H9 (cell line): ENCODE measurements at regions not wholly inside any gene's neighbourhood (a gene's known extent, or its start where the extent isn't known, plus 50 kb on each side); places are given as distances from the start of the nearest gene placed in this dataset.

ENCODE experiments used
- DNase-seq: peaks from one replicate; pipeline ENCODE4 v3.0.0-alpha.2; 2017
- H2AFZ ChIP-seq: one replicate; pipeline ENCODE4 v1.6.1; 2013; ENCODE audit warnings: mild to moderate bottlenecking, low read length, control low read depth, moderate library complexity
- H2AK5ac ChIP-seq: 2 replicates; pipeline ENCODE4 v1.6.1; 2013; ENCODE audit warnings: low read length, control low read depth, mixed read lengths; ENCODE audit not compliant: insufficient read length
- H2BK120ac ChIP-seq: one replicate; pipeline ENCODE4 v1.6.1; 2013; ENCODE audit warnings: low read depth, mild to moderate bottlenecking, low read length, control low read depth, inconsistent platforms; ENCODE audit not compliant: poor library complexity, severe bottlenecking
- H2BK12ac ChIP-seq: 2 replicates; pipeline ENCODE4 v1.6.1; 2013; ENCODE audit warnings: low read length, control low read depth, mixed read lengths, low read depth; ENCODE audit not compliant: insufficient read length
- H2BK15ac ChIP-seq: 2 replicates; pipeline ENCODE4 v1.6.1; 2013; ENCODE audit warnings: low read depth, low read length, control low read depth
- H2BK20ac ChIP-seq: one replicate; pipeline ENCODE4 v1.6.1; 2013; ENCODE audit warnings: low read depth, mild to moderate bottlenecking, low read length, control low read depth, inconsistent platforms; ENCODE audit not compliant: poor library complexity, severe bottlenecking
- H2BK5ac ChIP-seq: 2 replicates; pipeline ENCODE4 v1.6.1; 2013; ENCODE audit warnings: low read length, control low read depth, mixed read lengths; ENCODE audit not compliant: insufficient read length
- H3K14ac ChIP-seq: 2 replicates; pipeline ENCODE4 v1.6.1; 2013; ENCODE audit warnings: low read length, control low read depth; ENCODE audit not compliant: insufficient read depth
- H3K18ac ChIP-seq: 2 replicates; pipeline ENCODE4 v1.6.1; 2013; ENCODE audit warnings: low read depth, mild to moderate bottlenecking, mixed read lengths, low read length, control low read depth; ENCODE audit not compliant: insufficient read length
- H3K23ac ChIP-seq: 2 replicates; pipeline ENCODE4 v1.6.1; 2013; ENCODE audit warnings: low read length, control low read depth, mixed read lengths, low read depth; ENCODE audit not compliant: insufficient read length
- H3K23me2 ChIP-seq: 2 replicates; pipeline ENCODE4 v1.6.1; 2013; ENCODE audit warnings: low read depth, mild to moderate bottlenecking, mixed read lengths, low read length, control low read depth; ENCODE audit not compliant: insufficient read length, poor library complexity, severe bottlenecking
- H3K27ac ChIP-seq: 2 replicates; pipeline ENCODE4 v1.5.1; 2013; ENCODE audit warnings: low read length, control low read depth, mixed read lengths, low read depth; ENCODE audit not compliant: insufficient read length
- H3K27me3 ChIP-seq: 2 replicates; pipeline ENCODE4 v1.6.1; 2013; ENCODE audit warnings: low read length, control low read depth, inconsistent platforms; ENCODE audit not compliant: insufficient read depth
- H3K4ac ChIP-seq: 2 replicates; pipeline ENCODE4 v1.6.1; 2013; ENCODE audit warnings: low read depth, mild to moderate bottlenecking, control low read depth, inconsistent platforms, low read length, moderate library complexity
- H3K4me1 ChIP-seq: 2 replicates; pipeline ENCODE4 v1.6.1; 2013; ENCODE audit warnings: low read length, control low read depth, inconsistent platforms; ENCODE audit not compliant: insufficient read depth
- H3K4me2 ChIP-seq: 2 replicates; pipeline ENCODE4 v1.6.1; 2013; ENCODE audit warnings: low read length, control low read depth, mixed read lengths; ENCODE audit not compliant: insufficient read length, insufficient read depth
- H3K56ac ChIP-seq: 2 replicates; pipeline ENCODE4 v1.6.1; 2013; ENCODE audit warnings: low read depth, mild to moderate bottlenecking, mixed read lengths, low read length, control low read depth; ENCODE audit not compliant: insufficient read length
- H3K79me1 ChIP-seq: 2 replicates; pipeline ENCODE4 v1.6.1; 2013; ENCODE audit warnings: low read depth, mild to moderate bottlenecking, moderate library complexity, low read length, control low read depth, inconsistent platforms; ENCODE audit not compliant: insufficient read depth, poor library complexity, severe bottlenecking
- H3K79me2 ChIP-seq: 2 replicates; pipeline ENCODE4 v1.6.1; 2013; ENCODE audit warnings: low read length, control low read depth, inconsistent platforms; ENCODE audit not compliant: insufficient read depth
- H3K9ac ChIP-seq: 2 replicates; pipeline ENCODE4 v1.6.1; 2013; ENCODE audit warnings: low read length, control low read depth, mixed read lengths; ENCODE audit not compliant: insufficient read length; ENCODE audit errors: extremely low read depth
- H3K9me3 ChIP-seq: one replicate; pipeline ENCODE4 v1.6.1; 2013; ENCODE audit warnings: low read depth, low read length, inconsistent platforms; ENCODE audit not compliant: control insufficient read depth
- H3T11ph ChIP-seq: one replicate; pipeline ENCODE4 v1.6.1; 2013; ENCODE audit warnings: mild to moderate bottlenecking, low read length, control low read depth, inconsistent platforms
- H4K20me1 ChIP-seq: one replicate; pipeline ENCODE4 v1.6.1; 2013; ENCODE audit not compliant: control insufficient read depth, insufficient read length, insufficient read depth
- H4K5ac ChIP-seq: 2 replicates; pipeline ENCODE4 v1.6.1; 2013; ENCODE audit warnings: low read depth, mild to moderate bottlenecking, mixed read lengths, low read length, control low read depth; ENCODE audit not compliant: insufficient read length
- H4K8ac ChIP-seq: replicated peaks from 2 replicates; pipeline ENCODE4 v1.6.1; 2013; ENCODE audit warnings: low read length, control low read depth, mixed read lengths, low read depth; ENCODE audit not compliant: insufficient read length
- H4K91ac ChIP-seq: 2 replicates; pipeline ENCODE4 v1.6.1; 2013; ENCODE audit warnings: low read depth, mild to moderate bottlenecking, moderate library complexity, mixed read lengths, low read length, control low read depth; ENCODE audit not compliant: insufficient read length
- H3K27ac Mint-ChIP-seq, 3 experiments: 2 replicates in 2 of 3; 3 replicates in 1 of 3; pipeline ENCODE4 v1.8.0; 2020 to 2021; ENCODE audit warnings: mixed read lengths in 3 of 3, mild to moderate bottlenecking in 1 of 3, moderate library complexity in 1 of 3
- H3K27me3 Mint-ChIP-seq: 2 replicates; pipeline ENCODE4 v1.8.0; 2021; ENCODE audit warnings: low read depth, mild to moderate bottlenecking, moderate library complexity, mixed read lengths
- H3K36me3 Mint-ChIP-seq, 3 experiments: 2 replicates in 2 of 3; 3 replicates in 1 of 3; pipeline ENCODE4 v1.8.0; 2020 to 2021; ENCODE audit warnings: low read depth in 3 of 3, mixed read lengths in 3 of 3; ENCODE audit not compliant: insufficient read depth in 1 of 3
- H3K4me1 Mint-ChIP-seq, 2 experiments: 2 replicates each; pipeline ENCODE4 v1.8.0; 2020; ENCODE audit warnings: mixed read lengths in 2 of 2
- H3K4me3 Mint-ChIP-seq, 2 experiments: 2 replicates in 1 of 2; 3 replicates in 1 of 2; pipeline ENCODE4 v1.8.0; 2020 to 2021; ENCODE audit warnings: mild to moderate bottlenecking in 2 of 2, mixed read lengths in 2 of 2, moderate library complexity in 1 of 2
- H3K9me3 Mint-ChIP-seq, 2 experiments: 2 replicates in 1 of 2; 3 replicates in 1 of 2; pipeline ENCODE4 v1.8.0; 2020; ENCODE audit warnings: mild to moderate bottlenecking in 2 of 2, mixed read lengths in 2 of 2, moderate library complexity in 1 of 2
- CTCF ChIP-seq: fragments of 200-600 bp; sonication (generic); conservative IDR thresholded peaks from 3 replicates; pipeline ENCODE4 v1.8.0; 2021; ENCODE audit warnings: antibody characterized with exemption, mild to moderate bottlenecking
- WGBS: extraction: QIAGEN DNeasy Blood & Tissue Kit; methylation state at CpG from one replicate; pipeline ENCODE4 v1.1.7; 2013; ENCODE audit warnings: missing lambda C conversion rate, low lambda C conversion rate, mixed read lengths; ENCODE audit not compliant: insufficient read length; ENCODE audit errors: extremely low coverage; 5-methylcytosine and 5-hydroxymethylcytosine counted together

DNA sequence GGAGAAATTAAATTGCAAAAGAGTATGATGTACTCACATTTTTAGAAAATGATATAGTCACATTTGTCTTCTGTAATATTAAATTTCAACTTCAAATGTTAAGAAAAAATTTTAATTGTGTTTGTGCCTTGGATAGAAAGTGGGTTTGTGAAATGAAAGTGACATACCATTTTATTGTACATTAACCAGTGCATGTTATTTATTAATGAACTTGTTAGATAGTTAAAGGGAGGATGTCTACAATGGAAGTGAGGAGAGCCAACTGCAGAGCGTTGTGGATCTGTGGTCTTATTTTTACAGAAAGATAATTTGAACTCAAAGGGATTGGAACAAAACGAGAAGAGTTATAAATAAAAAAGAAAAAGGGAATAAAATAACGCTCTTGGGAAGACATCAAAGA lies 291.7 kb downstream of the ARL4A start:
- H3K27me3 ChIP-seq, result no peaks in the 10 kb centered on the region
- no peaks in the 10 kb centered on the region for H3K79me2 ChIP-seq
- no peaks in the 10 kb centered on the region for H3K23me2 ChIP-seq
- DNase-seq, result no peak
- no peak overlapping the region for H2AFZ ChIP-seq
- no peaks in the 10 kb centered on the region for H3K9me3 ChIP-seq
- no peak overlapping the region for H4K5ac ChIP-seq
- no peak overlapping the region for H2BK15ac ChIP-seq
- no peak overlapping the region for H3K4me3 Mint-ChIP-seq
- H3K79me1 ChIP-seq, result no peaks in the 10 kb centered on the region
- no peak overlapping the region for H3K23ac ChIP-seq
- no peak for TF ChIP-seq CTCF
- H3K9me3 Mint-ChIP-seq, result no peaks in the 10 kb centered on the region
- H3K9ac ChIP-seq, result no peak overlapping the region
- H2BK120ac ChIP-seq, result no peak overlapping the region
- H3K4me1 ChIP-seq, result no peaks in the 10 kb centered on the region
- no peaks in the 10 kb centered on the region for H3K27me3 Mint-ChIP-seq
- H3K36me3 Mint-ChIP-seq, result no peaks in the 10 kb centered on the region
- H3K27ac Mint-ChIP-seq, result peak overlapping the region in 1 of 3 experiments; percentile 86; a peak in 2 of 7 replicates
- H3K18ac ChIP-seq, result no peak overlapping the region
- H2BK5ac ChIP-seq, result no peak overlapping the region
- H4K8ac ChIP-seq, result no peak overlapping the region
- no peak overlapping the region for H3K56ac ChIP-seq
- H2BK20ac ChIP-seq, result no peak overlapping the region
- no peak overlapping the region for H2AK5ac ChIP-seq
- no peak overlapping the region for H3K4me2 ChIP-seq
- no peak overlapping the region for H3K4ac ChIP-seq
- WGBS, result 100% methylated on average over 1 of the region's 3 CpGs
- no peaks in the 10 kb centered on the region for H4K20me1 ChIP-seq
- H4K91ac ChIP-seq, result no peak overlapping the region
- H3T11ph ChIP-seq, result no peak overlapping the region
- H3K4me1 Mint-ChIP-seq, result no peaks in the 10 kb centered on the region
- no peak overlapping the region for H3K27ac ChIP-seq
- no peak overlapping the region for H3K14ac ChIP-seq
- H2BK12ac ChIP-seq, result no peak overlapping the region
